HG03432 (cell line): ENCODE measurements at regions not wholly inside any gene's neighbourhood (a gene's known extent, or its start where the extent isn't known, plus 50 kb on each side); places are given as distances from the start of the nearest gene placed in this dataset.

Source experiments
- ATAC-seq: cut with Tn5 transposase; IDR thresholded peaks from one replicate; pipeline ENCODE4 v1.9.1; 2021; ENCODE audit warnings: mild to moderate bottlenecking, moderate library complexity; ENCODE audit not compliant: unreplicated experiment

DNA sequence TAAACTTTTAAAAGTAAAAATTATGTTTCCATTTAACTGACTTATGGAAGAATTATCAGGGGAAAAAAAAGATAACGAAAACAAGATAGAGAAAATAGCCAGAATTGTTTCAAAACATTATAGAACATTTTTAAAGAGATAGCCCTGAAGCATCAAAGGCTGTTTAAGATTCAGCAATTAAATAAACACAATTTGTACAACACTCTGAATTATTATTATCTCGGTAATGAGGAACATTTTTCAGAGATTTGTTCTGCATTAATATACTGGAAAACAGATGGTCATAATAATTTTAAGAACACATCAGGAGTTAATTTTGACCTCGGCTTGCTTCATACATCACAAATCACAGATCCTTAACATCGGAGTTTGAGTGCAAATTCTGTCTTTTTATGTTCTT, 643.8 kb downstream of the SORCS1 start:
- no peak for ATAC-seq

DNA sequence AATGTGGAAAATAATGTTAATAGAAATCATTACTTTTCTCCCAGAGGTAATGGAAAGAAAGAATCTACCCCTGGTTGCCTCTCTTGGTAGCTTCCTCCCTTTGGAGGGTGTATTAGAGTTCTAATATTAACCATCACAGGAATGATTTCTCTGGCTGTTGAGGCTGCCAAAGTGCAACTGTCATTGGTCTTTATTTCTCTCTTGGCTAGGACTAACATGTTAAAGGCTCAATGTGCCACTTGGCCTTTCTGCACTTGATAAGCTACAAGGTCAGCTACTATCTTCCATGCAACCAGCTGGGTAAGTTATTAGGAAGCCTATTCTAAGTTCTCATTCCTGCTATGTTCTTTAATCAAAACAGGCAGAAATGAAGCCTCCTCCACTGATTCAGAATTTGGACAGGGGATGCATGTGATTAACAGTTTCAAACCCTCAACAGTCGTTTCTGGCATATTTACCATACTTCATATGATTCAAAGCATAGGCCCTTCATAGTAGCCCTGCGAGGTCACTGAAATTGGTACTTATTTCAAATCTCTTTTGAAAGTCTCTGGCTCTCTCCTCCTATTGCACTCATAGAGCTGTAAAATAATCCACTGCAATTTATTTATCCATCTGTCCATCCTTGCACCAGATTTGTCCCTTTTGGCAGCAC, 645.0 kb downstream of the SORCS1 start:
- ATAC-seq: no peak

DNA sequence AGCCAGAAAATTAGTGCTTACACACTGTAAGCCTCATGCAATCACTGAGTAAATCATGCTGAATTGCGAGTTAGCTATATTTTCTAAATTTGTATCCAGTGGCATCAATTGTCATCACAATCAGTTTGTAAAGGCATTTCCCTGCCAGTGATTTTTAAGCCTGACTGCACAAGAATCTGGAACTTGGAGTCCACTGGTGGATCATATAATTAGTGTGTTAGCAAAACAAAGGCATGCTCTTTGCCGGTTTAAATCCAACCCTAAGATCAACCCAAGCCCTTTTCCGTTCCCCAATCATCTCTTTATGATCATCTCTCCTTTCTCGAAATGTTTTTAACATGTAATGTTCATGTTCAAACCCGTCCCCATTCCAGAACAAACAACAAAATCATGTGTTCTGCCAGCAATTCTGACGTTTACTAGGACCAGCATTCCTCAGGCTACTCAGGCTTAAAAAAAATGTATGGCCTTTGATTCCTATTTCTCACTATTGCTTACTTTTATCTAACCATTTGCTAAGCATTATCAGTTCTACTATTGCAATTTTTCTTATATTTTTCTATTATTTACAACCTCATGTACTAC, 649.2 kb downstream of the SORCS1 start:
- no peak for ATAC-seq

DNA sequence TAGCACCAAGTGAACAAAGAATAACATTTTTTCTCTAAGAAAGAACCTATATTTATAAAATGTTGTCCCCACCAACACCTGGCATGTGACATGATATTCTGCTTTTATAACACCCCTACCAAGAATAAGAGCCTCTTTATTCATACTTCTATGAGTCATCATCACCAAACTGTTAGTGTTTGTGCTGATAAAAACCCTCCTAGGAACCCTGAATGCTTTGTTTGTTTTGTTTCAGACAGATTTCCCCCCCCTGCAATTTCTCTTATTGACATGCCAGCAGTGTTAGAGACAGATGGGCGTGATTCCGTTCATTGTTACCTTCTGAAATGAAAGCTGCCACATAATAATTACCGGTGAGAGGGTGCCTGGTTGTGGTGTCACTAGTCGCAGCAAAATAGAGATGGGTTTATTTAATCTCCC, 651.1 kb downstream of the SORCS1 start:
- ATAC-seq: no peak

DNA sequence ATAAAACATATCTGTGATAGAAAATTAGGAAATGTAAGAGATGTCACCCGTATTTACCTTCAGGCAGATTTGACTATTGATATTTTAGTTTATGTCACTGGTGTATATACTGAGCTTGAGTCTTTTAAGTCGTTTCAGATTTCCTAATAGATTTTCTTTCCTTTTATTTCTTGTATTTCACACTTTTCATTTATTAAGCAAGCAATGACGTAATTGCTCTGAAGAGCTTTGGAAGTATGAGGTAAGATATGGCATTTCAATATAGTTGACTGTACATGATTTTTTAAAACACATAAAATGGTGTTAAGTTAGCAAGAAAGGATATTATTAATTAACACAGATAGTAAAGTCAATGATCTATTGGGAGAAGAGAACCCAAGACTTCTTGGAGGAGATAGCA, 652.6 kb downstream of the SORCS1 start:
- ATAC-seq: no peak

DNA sequence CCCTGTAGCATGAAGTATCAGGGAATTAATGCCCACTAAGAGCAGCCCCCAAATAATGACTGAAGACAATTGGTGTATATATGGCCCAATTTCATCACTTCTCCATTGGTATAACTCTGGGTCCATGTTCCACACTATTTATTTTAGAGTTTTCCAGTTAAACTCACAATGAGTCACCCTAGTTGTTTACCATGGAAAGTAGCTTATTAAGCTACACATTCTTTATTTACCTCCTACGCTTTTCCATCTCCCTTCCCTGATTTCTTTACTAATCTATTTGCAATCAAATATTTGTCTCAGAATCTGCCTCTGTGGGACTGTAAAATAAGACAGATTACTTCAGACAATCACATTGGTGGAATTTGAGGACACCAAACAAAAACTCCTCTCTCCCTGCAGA, 655.6 kb downstream of the SORCS1 start:
- ATAC-seq: no peak

DNA sequence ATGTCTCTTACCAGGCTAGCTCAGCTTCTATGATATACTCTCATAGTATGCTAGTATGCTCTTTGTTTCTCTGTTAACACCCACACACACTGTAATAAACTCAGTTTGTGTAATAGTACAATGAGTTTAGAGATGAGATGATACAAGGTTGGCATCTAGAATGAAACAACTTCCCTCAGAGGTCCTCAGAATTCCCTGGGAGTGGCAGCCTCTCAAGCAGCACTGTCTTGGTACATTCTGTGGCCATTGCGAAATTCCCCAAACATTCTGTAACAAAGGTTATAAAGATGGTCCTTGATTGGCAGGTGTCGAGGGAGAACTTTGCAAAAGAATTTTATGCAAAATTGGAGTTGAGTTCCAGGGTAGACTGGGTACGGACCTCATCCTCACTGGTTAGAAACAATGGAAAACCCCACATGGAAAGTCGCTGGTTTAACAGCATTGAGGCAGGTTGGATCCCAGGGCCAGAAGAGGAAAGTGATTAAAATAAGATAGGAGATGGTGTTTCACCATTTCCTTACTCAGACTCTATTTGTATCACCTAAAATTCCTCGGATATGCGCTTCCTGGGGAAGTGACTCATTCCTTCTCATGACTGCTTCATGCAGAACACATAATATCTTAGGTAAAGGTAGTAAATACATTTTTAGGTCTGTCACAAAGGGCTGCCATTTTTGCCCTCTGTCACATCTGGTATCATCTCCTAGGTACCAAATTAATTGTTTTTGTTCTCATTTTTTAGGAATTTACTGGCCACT, 657.8 kb downstream of the SORCS1 start:
- no peak for ATAC-seq

DNA sequence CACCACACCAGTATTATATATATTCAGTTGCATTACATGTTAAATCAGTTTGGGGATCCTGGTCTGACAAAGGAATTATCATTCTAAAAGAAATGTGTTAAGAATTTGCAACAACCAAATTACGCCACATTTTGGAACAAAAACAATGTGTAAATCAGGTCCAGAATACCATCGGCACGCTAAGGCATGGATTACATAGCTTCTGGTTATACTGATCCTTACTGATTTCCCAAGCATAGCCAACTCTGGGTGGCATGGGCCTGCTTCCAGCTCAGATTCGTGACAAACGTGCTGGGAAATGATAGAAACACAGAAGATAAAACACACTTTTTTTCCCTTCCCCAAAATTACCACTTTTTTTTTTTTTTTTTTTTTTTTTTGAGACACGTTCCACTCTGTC, 660.0 kb downstream of the SORCS1 start:
- ATAC-seq: no peak

DNA sequence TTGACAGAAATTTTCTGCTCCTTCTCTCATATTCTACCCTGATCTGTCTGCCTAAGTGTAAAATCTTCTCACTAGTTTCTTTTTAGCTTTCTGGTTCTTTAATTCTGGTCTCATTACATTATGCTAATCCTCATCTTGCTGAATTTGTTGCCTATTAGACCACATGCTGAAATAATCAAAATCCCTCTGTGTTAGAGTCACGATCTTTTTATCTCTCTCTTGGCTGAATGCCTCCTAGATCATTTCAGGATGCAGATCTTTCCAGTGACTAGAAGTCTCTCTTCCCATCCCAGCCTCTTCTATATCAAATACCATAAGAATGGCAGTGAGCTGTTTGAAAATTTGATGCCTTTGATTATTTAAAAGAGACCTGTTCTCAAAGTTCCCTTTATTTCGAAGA, 661.9 kb downstream of the SORCS1 start:
- ATAC-seq: no peak

DNA sequence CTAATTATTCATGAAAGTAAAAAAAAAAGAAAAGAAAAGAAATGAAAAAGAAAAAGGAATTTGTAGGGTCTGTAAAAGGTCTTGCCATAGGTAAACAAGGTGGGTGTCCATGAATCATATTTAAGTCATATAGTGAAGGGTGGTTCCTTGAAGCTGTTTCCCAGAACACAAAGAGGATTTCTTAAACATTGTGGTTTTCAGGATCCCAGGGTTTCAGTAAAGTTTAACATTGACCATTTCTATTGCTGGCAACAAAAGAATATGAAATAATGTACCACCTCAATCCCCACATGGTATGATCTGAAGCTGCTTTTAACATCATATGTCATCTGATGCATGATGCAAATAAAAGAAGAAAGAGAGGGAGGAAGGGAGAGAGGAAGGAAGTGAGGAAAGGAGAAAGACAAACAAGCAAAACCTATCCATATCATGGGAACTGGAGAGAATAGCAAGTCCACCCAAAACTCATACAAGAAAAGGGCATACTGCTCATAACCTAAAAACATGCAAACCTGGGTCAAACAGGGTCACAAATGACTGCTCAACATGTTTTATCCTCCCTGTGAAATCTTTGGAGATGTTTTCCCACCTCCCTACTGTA, 663.5 kb downstream of the SORCS1 start:
- no peak for ATAC-seq

DNA sequence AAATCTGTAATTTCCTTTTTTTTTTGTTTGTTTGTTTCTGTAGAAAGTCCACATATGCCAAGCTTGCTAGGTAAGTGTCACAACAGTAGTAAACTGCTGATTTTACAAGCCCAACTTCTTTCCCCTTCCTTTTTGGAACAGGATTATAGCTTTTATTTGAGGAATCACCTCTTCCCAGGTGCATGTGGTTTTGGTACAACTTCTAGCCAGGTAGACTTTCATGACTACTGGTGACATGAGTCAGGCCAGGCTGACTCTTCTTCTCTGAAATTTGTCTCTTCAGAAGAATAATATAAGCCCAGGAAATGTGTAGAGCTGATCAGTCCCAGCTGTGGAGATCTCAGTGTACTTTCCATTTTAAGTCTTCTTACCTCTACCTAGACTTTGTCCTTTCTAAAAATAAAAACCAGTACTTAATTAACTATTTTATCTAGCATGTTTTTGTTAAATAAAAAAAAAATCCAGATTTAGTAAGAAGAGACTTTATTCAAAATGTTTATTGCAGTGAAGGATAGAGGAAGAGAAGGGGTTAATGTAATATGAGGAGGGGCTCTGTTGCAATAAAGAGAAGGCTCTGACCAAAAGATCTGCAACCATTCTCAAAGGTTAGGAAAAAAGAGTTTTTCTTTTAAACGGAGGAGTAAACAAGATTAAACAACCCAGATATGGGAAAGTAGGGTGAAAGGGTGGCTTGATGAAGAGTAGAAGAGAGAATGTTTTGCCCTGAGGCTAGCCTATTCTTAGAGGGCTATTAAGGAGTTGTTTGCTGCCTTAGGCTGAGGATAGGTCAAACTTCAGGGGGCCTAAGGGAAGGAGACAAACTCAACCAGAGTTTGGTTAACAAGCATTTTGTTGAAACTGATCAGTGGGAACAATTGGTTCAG, 664.2 kb downstream of the SORCS1 start:
- ATAC-seq: no peak

DNA sequence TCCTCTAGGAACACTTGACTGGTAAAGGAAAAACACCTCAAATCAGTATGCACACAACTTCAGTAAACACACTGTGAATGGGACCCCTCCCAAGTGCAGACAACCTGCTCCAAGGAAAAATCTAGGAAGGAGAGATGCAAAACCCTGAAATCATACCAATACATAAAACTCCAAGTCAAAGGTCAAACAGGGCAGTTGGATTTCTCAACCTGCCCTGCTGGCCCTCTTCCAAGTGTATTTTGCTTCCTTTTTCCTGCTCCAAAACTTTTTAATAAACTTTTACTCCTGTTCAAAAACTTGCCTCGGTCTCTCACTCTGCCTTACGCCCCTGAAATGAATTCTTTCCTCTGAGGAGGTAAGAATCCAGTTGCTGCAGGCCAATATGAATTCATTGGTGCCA, 665.1 kb downstream of the SORCS1 start:
- ATAC-seq: no peak

DNA sequence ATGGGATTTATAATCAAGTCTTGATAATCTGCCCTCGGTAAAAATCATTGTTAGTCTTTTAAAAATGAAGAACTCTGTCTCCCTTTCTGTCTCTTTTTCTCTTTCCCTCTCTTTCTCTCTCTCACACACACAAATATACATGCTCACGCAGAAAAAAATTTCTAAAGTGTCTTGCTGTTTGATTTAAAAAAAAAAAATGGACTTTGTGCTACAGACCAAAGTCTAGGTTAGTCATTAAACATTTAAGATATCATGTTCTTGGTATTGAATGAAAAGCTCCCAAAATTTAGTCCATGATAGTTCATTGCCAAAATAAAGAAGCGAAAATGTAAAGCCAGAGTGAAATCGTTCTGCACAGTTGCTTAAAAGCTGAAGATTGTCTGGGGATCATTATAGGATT, 665.8 kb downstream of the SORCS1 start:
- no peak for ATAC-seq

DNA sequence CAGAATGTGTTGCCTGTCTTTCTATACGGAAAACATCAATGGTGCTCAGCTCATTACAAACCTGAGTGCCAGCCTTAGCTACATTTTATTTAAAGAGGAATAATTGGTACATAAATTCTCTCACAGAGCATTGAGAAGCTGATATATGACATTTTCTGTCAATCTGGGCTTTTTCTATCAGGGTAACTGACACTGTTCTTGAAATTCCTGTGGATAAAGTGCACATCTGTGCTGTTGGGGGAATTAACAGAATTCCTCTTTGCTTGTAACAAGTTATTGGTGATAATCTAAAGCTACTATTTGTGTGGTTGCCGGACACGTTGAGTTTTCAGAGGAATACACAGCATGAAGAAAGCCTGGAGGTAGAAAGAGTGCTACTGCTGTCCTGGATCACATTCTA, 668.6 kb downstream of the SORCS1 start:
- no peak for ATAC-seq

DNA sequence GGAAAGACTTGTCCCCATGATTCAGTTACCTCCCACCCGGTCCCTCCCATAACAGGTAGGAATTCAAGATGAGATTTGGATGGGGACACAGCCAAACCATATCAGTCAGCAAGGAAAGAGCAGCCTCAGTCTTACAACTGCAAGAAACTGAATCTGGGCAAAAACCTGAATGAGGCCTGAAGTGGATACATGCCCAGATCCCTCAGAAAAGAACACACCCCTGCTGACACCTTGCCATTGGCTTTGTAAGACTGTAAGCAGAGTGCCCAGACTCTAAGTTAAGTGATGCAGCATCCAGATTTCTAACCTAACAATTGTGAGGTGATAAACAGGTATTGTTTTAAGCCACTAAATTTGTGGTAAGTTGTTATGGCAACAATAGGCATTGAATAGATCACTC, 670.8 kb downstream of the SORCS1 start:
- ATAC-seq: no peak

DNA sequence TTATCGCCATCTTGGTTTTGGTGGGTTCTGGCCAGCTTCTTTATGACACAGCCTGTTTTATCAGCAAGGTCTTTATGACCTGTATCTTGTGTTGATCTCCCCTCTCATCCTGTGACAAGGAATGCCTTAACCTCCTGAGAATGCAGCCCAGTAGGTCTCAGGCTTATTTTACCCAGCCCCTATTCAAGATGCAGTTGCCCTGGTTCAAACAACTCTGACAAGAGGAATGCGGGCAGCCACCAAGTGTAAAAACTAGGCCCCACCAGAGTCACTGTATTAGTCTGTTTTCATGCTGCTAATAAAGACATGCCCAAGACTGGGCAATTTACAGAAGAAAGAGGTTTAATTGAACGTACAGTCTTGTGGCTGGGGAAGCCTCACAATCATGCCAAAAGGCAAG, 671.3 kb downstream of the SORCS1 start:
- ATAC-seq: no peak

DNA sequence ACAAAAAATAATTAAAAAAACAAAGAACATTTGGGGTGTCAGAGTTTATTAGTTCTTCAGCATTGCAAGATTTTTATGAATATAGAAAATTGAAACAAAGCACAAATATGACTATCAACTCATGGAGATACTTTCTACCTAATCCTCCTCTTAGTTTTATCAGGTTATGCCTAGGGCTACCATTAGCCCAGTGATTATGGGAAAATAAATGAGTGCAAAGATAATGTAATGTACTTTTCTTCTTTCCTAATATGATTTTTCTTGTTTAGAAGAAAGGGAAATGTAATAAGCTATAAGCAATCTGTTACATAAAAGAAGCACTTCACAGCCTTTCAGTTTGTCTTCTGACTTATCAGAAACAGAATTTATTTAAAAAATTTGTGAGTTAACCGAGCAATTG, 676.8 kb downstream of the SORCS1 start:
- ATAC-seq: no peak

DNA sequence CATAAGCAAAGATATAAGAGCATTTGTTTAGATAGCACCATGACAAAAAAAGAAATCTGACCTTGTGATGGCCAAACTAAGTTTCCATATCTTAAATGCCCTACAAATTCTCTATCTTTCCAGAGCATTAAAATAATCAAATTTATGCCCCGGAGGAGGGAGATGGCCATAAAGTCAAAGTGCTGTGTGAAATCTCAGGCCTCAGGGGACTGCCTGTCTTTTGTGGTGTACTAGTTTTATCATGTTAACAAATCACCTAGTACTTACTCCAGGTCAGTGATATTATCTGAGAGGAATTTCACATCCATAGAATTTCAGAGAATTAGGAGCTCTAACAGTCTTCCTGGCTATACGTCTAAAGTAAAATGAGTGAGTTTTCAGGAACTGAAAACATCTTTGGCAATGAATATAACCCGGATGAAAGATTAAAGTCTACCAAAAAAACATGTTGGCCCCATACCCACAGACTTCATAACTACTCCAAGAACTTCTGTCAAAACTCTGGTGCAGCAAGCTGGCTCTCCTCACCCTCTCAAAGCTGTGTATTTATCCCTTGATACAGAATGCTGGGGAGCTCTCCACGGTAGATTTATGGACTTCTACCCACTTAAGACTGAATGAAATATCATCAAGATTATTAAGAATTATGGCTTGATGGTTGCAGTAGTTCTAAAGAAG, 682.8 kb downstream of the SORCS1 start:
- ATAC-seq: no peak

DNA sequence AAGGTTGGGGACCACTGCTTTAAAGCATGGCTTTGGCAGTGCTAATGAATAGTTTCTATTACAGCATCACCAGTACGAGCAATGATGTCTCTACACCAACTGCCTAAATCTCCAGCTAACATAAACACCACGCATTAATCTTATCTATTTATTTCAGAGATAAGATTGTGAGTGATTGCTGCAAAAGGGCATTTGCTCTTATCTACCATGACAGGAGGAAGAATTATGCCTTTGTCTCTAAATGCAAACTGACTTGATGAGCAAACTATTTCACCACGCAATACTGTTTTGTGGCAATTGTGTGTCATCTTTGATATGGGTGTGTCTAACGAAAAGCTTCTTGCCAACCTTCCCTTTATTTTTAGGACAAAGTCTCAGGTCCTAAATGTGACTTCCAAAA, 684.9 kb downstream of the SORCS1 start:
- no peak for ATAC-seq

DNA sequence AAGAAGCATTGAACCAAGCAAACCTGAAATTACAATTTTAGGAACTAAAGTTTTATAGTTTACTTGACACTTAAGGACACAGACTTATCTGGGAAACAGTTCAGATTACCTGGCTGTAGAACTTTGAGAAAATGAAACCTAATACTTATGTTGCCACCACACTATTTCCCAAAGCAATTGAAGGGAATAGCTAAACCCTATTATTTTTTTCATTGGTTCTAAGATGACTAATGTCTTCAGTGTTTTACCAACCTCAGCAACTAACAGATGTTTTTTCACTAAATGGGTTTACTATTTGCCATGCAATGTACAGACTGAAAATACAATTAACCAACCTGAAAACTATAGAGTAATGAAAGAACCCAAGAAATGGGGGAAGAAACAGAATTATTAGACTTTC, 689.6 kb downstream of the SORCS1 start:
- no peak for ATAC-seq
